Hematopoietic multipotent progenitor cell treated with erythropoietin and hydrocortisone succinate and interleukin-3 and kit ligand, for 4 days (in vitro differentiated cells): ENCODE measurements at regions not wholly inside any gene's neighbourhood (a gene's known extent, or its start where the extent isn't known, plus 50 kb on each side); places are given as distances from the start of the nearest gene placed in this dataset.
"Not testable (repeated sequence)": the region's sequence is repeated elsewhere in the genome, so short reads cannot be mapped to it uniquely, and the experiment has no call there.

ENCODE experiments used
- DNase-seq: peaks from one replicate; pipeline ENCODE4 v3.0.0-alpha.2; 2015

DNA sequence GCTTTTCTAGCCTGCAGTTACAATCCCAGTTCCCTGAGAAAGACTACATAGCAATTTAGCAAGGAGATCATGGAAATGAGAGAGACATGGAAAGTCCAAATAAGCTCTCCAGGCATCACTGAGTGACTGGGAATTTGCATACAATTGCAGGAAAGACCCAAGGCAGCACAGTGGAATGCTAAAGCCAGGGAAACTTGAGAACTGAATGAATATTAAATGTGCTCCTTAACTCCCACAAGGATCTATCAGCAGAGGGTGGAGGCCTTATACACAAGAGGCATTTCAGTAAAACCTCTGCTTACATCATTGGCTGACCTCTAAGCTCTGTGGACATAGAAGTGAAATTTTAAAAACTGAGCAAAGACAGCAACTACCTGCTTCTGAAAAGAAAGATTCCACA, 355.6 kb upstream of the DAB2 start:
- DNase-seq, result no peak

DNA sequence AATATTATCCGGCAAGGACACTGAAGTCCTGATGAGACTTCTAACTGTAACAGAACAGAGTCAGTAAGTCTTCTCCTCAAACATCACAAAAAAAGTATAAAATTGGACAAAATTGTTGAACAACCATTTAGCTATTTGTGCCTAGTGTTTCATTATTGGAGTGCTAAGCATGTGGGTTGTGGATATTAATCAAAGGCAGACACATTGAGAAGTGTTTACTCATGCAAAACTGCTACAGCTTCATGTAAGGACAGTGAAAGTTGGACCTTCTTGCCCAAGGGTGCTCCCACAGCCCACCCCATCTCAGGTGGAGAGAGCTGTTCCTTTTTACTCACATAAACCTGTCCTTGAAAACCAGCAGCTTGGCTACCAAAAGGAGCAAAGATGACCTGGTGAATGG, 355.1 kb upstream of the DAB2 start:
- DNase-seq, result no peak

DNA sequence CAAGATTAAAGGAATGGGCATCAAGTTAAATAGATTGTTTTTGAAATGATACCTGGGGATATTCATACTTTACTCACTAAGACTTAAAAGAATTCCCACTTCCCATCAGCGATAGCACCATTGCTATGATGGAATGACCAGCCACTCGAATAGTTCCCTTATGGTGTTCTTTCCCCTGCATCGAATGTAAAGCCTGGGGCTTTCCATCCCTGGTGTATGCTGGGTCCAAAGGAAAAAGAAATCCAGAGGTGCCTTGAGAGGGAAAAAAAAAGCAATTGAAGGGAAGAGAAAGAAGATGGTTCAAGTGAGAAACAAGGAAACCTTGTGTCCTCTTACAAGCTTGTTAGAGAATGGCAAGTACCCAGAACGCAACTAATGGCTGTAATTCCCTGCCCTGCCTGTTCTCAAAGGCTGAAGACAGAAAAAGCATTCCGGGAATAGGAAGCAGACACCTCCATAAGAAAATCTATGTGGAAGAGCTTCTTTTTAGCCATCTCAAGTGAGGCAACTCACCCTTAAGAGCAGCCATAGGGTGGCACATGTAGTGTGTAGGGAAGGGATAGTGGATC, 351.1 kb upstream of the DAB2 start:
- DNase-seq, result no peak

DNA sequence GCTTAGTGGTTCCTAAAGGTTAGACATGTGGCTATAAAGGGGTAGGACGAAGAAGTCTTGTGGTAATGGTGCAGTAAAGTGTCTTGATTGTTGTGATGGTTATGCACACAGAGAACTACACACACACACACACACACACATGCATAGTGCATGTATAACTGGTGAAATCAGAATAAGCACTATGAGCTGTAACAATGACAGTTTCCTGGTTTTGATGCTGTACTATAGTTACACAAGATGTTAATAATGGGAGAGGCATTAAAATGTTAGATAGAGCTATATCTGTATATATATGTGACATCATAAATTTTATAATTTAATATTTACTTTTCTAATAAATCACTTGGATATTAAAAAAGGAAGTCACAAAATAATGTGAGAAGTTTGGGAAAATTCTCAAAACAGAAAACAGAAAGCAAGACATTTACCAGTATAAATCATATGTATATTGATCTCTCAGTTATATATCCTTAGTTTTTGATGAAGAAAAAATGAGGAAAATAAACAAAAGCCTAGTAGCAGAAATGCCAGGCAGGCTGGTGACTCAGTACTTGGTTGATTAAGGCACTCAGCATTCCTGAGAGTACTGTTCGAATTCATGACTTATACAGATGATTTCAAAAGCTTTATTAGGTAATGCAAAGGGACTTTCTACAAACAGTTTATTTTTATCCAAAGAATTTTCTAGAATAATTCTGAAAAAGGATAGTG, 350.5 kb upstream of the DAB2 start:
- DNase-seq, result no peak

DNA sequence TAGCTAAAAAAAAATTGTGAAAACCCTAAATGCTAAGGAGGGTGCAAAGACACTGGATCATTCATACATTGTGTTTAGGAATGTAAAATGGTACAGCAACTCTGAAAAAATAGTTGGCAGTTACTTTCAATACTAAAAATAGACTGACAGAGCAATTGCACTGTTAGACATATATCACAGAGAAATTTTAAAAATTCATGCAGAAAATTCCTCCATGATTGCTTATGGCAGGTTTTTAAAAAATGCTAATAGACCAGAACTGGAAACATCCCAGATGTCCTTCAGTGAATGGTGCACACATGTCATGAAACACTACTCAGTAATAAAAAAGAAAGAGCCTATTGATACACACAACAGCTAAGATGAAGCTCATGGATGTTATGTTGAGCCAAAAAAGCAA, 349.8 kb upstream of the DAB2 start:
- DNase-seq, result no peak

DNA sequence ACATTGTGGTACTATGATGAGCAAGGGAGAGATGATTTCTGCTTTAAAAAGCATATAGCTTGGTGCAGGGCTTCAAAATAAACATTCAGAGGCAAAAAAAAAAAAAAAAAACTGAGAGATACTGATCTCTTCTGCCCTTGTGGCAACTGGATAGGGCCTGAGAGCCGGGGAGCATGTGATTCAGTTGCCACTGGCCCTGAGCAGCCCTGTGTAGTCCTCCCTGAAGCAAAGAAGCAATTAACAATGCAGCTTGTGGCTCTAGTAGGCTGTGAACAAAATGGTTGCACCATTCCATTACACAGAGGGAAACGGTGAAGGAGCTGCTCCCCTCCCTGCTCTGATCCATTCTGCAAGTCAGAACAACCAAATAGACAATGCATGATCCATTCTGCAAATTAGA, 347.5 kb upstream of the DAB2 start:
- DNase-seq, result peak; percentile 5

DNA sequence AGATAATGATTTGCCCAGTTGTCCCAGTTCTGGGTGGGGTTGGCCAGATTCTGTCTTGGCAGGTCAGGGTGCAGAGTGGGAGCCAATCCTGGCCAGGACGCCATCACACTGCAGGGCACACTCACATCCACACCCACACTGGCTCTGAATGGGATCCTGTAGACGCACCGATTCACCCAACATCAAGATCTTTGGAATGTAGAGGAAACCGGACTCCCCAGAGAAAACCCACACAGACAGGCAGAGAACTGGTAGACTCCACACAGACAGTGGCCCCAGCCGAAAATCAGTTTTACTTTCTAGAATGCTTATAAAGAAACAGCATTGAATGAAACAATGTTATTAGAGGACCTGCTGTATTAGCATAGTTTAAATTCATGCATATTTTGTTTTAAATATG, 343.1 kb upstream of the DAB2 start:
- no peak for DNase-seq

DNA sequence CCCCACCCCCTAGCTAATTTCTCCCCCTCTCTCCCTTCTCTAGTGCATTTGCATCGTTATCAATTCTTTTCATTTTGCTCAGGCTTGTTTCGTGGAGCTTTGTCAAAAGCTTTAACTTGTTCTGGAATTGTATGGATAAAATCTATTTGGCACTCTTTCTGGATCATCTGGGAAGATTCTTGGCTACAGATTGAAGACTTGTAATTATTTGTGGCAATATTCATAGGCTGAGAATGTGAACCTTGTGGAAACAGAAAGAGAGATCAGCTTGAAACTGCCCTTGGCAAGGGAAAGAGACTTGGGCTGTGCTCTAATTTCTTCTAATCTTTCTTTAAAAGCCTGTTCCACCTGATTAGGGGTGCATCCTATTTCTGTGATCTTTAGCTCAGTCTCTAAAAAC, 340.6 kb upstream of the DAB2 start:
- no peak for DNase-seq

DNA sequence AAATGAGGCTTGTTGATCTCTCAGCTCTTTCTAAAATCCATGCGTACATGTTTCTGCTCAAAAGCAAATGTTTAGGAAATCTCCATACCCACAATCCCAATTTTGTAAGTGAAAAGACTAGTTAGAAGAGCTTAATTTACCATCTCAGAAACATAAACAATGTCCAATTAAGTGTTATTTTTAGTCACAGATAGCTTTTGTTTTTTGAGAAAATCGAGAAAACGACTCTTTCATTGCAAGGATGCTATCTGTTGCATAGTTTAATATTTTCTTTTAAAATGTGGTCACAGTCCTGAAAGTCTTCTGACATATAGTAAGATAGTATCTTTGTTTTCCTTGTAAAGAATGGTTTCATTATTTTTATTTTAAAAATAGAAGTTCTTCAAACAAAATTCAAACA, 338.0 kb upstream of the DAB2 start:
- no peak for DNase-seq

DNA sequence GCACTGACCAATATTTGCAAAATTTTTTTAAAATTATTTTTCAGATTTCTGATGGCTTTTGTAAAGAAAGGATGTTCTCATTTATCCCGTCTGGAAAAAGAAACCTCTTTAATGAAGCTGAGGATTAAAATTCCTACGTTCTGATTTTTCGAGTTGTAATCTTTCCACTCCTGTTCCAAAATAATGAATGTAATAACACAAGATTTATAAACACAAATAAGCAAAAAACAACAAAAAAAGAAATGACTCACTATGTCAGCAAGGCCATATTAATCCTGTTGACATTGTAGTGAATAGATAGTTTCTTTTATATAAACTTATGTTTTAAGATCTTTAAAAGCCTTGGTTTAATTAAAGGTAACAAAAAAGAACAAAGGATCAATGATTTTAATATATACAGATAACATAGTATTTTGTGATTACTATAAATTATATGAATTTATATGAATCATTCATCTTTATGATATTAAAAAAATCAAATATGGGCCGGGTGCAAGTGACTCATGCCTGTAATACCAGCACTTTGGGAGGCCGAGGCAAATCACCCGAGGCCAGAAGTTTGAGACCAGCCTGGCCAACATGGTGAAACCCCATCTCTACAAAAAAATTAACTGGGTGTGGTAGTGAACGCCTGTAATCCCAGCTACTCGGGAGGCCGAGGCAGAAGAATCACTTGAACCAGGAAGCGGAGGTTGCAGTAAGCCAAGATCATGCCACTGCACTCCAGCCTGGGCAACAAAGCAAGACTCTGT, 336.6 kb upstream of the DAB2 start:
- DNase-seq, result no peak

DNA sequence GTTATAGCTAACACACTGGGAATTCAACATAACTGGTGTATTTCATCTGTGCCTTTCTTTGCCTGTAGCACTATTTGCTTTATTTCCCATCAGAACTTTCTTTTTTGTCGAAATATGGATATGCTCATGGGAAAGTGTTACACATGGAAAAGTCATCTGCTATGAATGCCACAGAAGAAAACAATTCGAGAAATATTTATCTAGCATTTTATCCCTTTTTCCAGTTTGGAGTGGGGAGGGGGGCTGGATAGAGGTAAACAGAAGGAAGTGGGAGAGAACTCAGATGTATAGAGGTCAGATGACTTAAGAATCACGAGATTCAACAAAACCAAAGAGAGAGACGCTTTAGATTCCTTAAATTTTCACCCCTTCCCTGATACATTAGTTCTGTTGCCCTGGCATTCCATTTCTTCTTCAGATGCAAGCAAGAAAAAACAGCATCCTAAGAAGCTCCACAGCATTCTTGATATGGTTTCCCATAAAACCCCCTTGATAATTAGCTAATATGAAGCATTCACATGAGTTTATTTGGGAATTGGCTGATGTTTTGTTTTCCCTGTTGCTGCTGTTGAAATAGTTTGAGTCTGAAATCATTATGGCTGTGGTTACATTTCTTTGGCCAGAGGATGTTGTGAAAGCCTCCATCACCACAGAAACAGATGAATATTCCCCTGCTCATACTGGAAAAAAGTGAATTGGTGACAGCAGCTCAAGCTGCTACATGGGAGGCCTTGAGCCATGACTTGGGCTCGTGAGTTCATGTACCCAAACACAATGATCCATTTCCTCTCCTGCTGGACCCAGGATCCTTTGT, 335.8 kb upstream of the DAB2 start:
- peak; percentile 14 for DNase-seq

DNA sequence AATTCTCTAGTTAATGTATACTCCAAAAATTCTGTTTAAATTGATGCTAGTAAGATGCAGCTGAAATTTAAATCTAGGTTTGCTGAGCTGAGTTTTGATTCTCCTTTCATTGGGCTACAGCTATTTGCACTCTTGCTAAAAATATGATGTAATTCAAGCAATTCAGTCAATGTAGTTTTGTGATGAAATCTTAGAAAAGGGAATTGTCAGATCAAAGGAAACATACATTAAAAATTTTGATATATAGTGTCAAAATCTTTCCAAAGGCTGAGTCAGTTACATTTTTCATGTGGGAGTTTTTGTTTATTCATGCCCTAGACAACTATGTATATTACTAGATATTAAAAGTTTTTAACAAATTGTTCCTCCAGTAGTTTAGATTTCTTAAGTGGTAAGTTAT, 334.9 kb upstream of the DAB2 start:
- no peak for DNase-seq

DNA sequence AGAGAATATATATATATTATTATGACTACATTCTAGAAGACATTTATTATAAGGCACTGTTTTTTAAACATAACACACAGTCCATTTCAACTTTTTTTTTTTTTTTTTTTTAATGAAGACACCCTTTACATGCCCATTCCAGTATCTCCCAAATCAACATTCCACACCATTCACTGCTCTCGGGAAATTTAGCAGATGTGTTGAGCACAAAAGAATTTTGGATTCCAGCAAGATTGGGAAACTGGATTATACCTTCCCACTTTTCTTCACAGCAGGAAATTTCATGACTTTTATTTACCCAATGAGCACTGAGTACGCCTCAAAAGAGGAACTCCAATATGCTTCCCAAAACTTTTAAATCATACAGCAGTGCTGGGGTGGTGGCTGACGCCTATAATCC, 333.6 kb upstream of the DAB2 start:
- DNase-seq, result no peak

DNA sequence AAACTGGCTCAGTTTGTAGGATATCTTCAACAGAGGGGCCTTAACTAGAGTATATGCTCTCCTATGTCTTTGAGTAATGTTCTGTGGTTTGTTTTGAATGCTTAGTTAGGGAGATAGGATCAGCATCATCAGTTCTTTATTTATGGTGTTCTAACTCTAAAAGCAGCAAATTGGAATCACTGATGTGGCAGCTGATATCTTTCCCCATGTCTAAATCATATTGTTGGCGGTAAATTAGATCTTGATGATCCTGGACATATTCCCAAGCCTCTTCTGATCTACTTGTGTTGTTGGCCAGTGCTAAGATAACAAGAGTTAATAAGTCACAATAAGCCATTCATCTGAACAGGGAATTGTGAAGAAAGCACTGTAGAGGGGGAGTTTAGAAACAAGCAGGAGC, 332.4 kb upstream of the DAB2 start:
- DNase-seq, result no peak

DNA sequence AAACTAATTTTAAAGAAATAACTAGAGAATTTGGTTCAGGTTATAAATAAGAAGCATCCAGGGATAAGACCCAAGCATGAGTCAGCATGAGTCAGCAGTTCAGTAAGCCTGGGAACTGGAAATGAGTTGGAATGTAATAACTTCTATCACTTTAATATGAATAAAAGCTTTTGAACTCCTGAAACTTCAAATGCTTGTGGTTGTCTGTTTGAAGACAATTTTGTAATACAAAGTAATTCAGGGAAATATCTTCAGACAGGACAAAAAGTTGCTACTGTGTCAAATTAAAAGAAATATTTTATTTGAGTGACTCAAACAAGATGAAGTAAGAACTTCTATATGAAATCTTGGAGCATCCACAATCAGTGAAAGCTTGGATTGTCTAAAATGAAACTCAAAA, 331.2 kb upstream of the DAB2 start:
- peak; percentile 40 for DNase-seq

DNA sequence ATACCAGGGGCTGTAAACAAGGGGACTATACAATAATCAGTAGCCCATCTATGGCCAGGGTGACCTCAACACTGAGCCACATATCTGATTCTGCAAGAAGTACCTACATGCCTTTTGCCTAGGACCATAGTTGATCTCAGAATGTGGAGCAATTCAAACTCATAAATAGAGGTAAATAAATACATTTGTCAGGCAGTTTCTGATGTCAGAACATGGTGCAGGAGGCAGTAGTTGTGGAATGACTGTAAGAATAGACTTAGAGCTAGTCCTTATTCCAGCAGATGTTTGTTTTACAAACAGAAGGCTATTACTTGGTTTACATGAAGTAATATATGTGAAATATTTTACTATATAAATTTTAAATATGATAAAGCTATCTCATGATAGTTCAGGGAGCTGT, 330.7 kb upstream of the DAB2 start:
- DNase-seq, result no peak

DNA sequence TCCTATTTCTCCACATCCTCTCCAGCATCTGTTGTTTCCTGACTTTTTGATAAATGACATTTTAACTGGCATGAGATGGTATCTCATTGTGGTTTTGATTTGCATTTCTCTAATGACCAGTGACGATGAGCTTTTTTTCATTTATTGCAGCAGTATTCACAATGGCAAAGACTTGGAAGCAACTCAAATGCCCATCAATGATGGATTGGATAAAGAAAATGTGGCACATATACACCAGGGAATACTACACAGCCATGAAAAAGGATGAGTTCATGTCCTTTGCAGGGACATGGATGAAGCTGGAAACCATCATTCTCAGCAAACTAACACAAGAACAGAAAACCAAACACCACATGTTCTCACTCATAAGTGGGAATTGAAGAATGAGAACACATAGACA, 329.0 kb upstream of the DAB2 start:
- not testable (repeated sequence) for DNase-seq

DNA sequence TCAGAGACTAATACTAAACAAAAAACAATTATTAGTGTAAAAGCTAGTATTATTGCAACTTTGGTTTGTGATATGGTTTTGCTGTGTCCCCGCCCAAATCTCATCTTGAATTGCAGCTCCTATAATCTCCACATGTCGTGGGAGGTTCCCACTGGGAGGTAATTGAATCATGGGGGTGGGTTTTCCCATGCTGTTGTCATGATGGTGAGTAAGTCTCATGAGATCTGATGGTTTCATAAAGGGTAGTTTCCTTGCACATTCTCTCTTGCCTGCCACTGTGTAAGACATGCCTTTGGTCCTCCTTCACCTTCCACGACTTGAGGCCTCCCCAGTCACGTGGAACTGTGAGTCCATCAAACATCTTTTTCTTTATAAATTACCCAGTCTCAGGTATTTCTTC, 325.9 kb upstream of the DAB2 start:
- DNase-seq, result no peak

DNA sequence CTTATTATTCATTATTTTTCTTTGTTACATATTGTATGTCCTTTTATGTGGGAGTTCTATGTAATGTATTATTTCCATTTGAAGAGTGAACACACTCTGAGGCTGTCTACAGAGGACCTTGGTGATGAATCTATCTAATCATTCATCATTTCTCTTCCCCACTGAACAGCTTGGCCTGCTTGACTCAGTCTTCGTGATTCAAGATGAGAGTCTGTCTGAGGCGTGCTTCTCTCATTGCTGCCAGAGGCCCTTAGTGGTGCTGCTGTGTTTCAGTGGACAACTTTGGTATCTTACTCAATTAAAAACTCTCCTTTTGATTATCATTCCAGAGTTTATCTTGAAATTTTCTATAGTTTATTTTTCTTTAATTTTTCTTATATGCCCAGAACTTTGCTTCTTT, 318.1 kb upstream of the DAB2 start:
- no peak for DNase-seq

DNA sequence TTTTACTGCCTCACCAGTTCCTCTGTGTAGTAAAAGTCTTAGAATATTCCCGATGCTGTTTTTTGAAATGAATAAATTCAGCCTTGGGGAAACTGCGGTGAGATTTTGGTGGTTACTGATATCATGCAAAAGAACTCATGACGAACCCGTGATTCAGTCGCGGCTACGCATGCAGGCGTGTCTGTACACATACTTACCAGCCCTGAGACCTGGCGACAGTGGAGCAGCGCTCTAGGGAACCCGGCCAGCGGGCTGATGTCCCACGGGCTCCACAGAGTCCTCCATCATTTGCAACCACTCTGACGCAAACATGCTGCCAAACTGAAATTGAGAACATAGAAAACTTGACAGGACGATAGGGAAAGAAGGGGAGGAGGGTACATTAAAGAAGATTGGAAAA, 315.6 kb upstream of the DAB2 start:
- no peak for DNase-seq

DNA sequence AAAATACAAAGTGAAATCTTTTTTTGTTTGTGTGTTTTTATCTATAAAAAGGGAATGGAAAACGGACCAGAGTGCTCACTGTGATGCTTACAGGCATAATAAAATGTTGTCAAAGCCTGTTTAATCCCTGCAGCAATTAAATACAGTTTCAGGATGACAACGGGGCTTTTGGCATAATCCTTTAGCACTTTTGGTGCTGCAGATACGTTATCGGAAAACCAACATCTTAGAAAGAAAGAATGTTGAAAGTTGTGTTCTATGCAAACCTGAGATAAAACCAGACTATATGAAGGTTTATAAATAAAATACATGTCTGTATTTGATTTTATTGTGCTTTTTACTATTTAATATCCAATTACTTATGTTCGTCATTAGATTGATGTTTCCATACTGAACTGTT, 307.4 kb upstream of the DAB2 start:
- DNase-seq, result no peak

DNA sequence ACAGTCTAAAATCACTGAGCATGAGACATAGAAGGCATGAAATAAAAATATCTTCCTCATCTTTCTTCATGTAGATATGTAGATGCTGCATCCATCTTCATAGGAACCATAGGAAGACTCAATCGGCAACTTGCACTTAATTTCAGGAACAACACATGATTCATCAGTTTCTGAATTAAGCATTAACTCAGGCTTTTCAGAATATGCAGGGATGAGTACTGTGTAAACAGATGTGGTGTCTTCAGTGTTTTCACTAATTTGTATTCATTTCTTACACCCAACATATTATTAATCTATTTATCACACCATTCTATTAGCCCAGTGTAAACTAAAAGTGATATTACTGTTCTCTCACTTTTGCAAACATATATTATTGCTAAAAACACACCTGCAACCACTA, 305.9 kb upstream of the DAB2 start:
- DNase-seq, result no peak

DNA sequence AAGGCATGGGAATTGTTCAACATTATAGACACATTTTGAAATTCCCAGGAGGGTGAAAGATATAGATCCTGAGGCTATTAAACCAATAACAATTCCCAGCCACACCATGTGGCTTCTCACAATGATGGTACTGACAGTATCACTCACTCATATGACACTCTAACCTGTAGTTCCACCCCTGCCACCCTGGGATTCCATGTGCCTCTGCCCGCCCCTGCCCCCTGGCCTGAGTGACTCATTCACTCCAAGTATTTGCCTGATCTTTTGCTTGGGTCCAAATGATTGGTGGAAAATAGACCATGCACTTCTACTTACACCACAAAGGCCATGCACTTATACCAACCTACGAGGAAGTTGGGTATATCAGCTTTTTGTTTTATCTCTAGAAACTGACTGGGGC, 305.2 kb upstream of the DAB2 start:
- no peak for DNase-seq

DNA sequence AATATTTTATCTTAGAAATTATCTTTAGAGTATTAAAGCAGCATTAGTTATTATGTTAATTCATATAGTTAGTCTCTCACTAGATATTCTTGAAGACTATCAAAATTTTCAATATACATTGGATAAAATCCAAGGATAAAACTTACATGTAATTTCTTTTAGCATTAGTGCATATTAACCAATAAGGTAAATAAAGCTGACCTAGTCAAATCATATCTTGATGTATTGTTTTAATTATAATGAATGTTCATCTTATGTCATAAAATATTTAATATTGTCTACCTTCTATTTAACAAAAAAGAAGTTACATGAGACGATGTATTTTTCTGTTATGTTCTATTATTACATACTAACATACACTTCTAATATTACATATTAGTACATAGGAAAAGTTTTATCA, 301.7 kb upstream of the DAB2 start:
- DNase-seq, result no peak
